HG03520 (cell line): ENCODE measurements at regions not wholly inside any gene's neighbourhood (a gene's known extent, or its start where the extent isn't known, plus 50 kb on each side); places are given as distances from the start of the nearest gene placed in this dataset.
"Not testable (repeated sequence)": the region's sequence is repeated elsewhere in the genome, so short reads cannot be mapped to it uniquely, and the experiment has no call there.

Source experiments
- ATAC-seq: cut with Tn5 transposase; IDR thresholded peaks from one replicate; pipeline ENCODE4 v1.9.1; 2021; ENCODE audit warnings: mild to moderate bottlenecking, moderate library complexity; ENCODE audit not compliant: unreplicated experiment

- no peak for ATAC-seq
These were observed 849.4 kb downstream of the DACH1 start for GRCh38 chr13:71017607-71018006.

GRCh38 chr13:71015516-71015915, 851.5 kb downstream of the DACH1 start:
- ATAC-seq, result no peak

GRCh38 chr13:71015021-71015420, 852.0 kb downstream of the DACH1 start:
- ATAC-seq, result no peak

- no peak for ATAC-seq
These were observed 861.1 kb downstream of the DACH1 start for GRCh38 chr13:71005919-71006318.

- ATAC-seq, result no peak
These were observed 871.7 kb downstream of the DACH1 start for GRCh38 chr13:70995338-70995737.

- ATAC-seq, result no peak
These were observed 872.8 kb downstream of the DACH1 start for GRCh38 chr13:70994191-70994590.

- no peak for ATAC-seq
These were observed 878.8 kb upstream of the KLHL1 start for GRCh38 chr13:70987043-70987442.

GRCh38 chr13:70985371-70985770, 877.1 kb upstream of the KLHL1 start:
- no peak for ATAC-seq

GRCh38 chr13:70981219-70981618, 873.0 kb upstream of the KLHL1 start:
- ATAC-seq, result not testable (repeated sequence)

- ATAC-seq, result no peak
These were observed 861.1 kb upstream of the KLHL1 start for GRCh38 chr13:70969321-70969720.

- no peak for ATAC-seq
These were observed 859.3 kb upstream of the KLHL1 start for GRCh38 chr13:70967564-70967963.

- ATAC-seq, result no peak
These were observed 856.6 kb upstream of the KLHL1 start for GRCh38 chr13:70964874-70965273.

- ATAC-seq, result no peak
These were observed 855.9 kb upstream of the KLHL1 start for GRCh38 chr13:70964124-70964523.

- ATAC-seq, result no peak
These were observed 852.7 kb upstream of the KLHL1 start for GRCh38 chr13:70960841-70961443.

- ATAC-seq, result no peak
These were observed 851.0 kb upstream of the KLHL1 start for GRCh38 chr13:70959035-70959775.

- no peak for ATAC-seq
These were observed 847.6 kb upstream of the KLHL1 start for GRCh38 chr13:70955887-70956286.

GRCh38 chr13:70950664-70951063, 842.4 kb upstream of the KLHL1 start:
- no peak for ATAC-seq

- ATAC-seq, result no peak
These were observed 837.3 kb upstream of the KLHL1 start for GRCh38 chr13:70945506-70945905.

GRCh38 chr13:70941454-70941853, 833.2 kb upstream of the KLHL1 start:
- no peak for ATAC-seq

GRCh38 chr13:70938462-70938861, 830.2 kb upstream of the KLHL1 start:
- ATAC-seq, result no peak

- ATAC-seq, result no peak
These were observed 824.3 kb upstream of the KLHL1 start for GRCh38 chr13:70932511-70932910.

GRCh38 chr13:70923863-70924752, 815.9 kb upstream of the KLHL1 start:
- ATAC-seq, result no peak
